SHP77 treated with DMSO at 0.1 percent for 48 hours (cell line): ENCODE measurements at regions not wholly inside any gene's neighbourhood (a gene's known extent, or its start where the extent isn't known, plus 50 kb on each side); places are given as distances from the start of the nearest gene placed in this dataset.

Experiments used
- DNase-seq: peaks from one replicate; lab custom pipeline; 2025; lab: John Stamatoyannopoulos, UW

DNA sequence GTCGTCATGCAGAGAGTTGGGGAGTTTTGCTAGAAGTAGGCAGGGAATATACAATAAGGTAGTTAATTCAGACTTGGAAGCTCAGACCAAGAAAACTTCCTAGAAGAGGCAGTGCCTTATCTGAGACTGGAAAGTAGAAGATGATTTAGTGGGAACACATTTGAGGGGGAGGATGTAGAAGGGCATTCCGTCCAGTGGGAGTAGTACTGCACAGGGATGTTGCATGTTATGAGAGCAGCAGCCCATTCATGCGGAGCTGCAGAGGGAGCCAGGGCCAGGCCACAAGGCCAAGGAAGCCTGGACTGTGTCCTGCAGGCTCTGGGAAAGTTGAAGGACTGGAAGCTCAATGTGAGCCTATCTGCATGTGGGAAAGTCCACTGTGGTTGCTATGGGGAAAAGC, 344.5 kb upstream of the EEF2KMT start:
- DNase-seq: no peak

DNA sequence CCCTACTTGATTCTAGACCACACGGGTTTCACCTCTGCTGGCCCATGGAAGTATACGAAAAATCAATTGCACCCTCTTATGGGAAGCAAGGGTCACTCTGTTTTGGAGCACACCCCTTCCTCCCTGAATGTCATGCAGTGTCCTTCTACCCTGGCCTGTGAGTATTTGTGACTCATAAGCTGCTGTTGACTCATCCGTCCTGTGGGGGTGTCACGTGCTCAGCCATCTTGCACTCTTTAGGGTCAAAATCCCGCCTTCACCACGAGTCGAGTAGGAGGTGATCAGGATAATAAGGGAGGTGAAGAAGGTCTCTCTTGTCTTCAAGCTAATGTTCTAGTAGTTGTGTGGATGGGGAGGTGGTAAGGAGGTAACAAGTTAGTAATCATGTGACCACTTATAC, 341.0 kb upstream of the EEF2KMT start:
- DNase-seq: no peak

DNA sequence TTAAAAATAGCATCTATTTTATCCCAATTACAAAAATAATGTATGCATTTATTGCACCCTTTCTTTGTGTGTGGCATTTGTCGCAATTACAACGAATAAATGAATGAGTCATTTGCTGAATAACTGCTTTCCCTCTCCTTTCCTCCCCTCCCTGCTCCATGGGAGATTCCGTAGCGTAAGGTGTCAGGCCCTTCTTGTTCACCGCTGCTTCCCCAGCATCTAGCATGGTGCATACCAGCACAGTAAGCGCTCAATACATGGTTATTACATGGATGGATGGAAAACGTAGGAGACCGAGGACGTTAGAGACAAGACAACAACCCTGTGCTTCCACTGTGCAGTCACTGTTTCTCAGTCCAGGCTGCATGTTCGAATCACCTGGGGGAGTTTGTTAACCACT, 336.0 kb upstream of the EEF2KMT start:
- DNase-seq: no peak

DNA sequence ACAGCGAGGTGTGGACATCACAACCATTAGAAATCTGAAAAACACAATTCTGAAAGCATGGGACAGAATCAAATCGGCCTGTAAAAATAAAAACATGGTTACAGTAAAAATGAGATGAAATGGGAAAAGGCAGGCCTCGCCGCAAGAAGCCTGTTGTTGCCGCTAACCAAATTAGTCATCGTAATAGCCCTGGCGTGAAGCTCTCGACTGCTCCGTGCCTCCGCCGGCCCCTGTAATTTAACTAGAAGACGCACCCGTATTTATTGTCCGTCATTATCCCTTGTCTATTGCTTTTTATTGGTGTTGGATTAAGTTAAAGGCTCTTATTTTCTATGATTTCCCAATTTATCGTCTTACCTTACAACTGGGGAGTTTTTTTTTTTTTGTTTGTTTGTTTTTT, 334.6 kb upstream of the EEF2KMT start:
- DNase-seq: no peak

DNA sequence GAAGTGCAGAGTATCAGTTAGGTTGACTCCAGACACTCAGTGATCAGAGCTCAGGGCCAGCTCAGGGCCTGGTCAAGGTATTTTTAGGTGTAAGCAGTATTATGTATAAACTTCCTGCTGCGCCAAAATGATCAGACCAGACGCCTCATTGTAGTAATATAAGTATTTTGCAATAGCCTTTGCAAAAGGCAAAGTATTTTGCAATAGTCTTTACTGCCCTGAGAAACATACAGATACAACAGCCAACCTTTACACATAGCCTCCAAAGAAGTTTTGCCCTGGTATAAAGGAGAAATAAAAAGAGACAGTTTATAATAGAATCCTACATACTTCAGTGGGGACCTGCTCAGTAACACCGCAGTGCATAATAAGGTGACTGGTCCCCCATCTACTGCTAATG, 333.0 kb upstream of the EEF2KMT start:
- no peak for DNase-seq

DNA sequence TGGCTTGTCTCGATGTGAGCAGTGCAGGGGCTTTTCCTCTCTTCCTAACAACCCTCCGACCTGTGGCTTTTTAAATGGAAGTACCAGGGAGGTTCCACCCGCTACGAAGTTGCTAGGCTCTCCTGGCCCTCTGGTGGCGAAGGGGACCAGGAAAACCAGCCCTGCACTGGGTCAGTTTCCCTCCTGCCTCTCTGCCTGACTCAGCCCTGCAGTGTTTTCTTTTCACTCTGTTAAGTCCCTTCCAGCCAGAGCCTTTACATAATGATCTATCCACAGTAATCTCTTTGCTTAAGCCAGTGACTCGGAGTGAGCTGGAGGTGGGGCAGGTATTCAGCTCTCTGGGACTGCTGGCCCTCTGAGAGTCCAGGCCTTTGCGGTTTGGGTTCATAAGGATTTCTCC, 331.3 kb upstream of the EEF2KMT start:
- no peak for DNase-seq

DNA sequence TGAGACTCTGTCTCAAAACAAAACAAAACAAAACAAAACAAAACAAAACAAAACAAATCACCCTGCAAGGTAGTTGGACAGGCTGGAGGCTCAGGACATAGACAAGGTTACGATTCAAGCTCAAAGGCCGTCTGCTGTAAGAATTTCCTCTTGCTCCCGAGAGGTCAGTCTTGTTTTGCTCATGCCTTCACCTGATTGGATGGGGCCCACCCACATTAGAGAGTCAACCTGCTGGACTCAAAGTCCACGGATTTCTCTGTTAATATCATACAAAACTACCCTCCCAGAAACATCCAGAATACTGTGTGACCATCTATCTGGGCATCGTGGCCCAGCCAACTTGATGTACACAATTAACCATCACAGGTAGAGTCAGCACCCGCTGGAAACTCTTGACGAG, 330.0 kb upstream of the EEF2KMT start:
- DNase-seq: no peak

DNA sequence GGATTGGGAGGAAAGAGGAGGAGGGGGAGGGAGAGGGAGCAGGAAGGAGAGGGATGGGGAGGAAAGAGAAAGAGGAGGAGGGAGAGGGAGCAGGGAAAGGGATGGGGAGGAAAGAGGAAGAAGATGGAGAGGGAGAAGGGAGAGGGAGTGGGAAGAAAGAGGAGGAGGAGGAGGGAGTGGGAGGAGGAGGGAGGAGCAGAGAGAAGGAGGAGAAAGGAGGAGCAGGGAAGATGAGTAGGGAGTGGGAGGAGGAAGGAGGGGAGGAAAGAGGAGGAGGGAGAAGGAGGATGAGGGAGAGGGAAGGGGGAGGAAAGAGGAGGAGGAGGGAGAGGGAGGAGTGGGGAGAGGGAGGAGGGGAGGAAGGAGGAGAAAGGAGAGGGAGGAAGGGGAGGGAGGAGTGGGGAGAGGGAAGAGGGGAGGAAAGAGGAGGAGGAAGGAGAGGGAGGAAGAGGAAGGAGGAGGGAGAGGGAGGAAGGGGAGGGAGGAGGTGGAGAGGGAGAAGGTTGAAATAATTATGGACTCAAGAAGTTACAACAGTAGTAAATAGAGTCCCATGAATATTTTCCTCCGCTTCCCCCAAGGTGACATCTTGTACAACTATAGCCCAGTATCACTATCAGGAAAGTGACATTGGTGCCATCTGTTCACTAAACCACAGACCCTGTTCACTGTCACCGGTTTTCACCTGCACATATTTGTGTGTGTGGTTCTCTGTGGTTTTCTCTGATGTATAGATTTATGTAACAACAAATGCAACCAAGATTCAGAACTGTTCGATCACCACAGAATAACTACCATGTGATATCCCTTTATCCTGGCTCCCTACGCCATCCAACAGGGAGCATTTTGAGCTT, 325.3 kb upstream of the EEF2KMT start:
- DNase-seq: no peak

DNA sequence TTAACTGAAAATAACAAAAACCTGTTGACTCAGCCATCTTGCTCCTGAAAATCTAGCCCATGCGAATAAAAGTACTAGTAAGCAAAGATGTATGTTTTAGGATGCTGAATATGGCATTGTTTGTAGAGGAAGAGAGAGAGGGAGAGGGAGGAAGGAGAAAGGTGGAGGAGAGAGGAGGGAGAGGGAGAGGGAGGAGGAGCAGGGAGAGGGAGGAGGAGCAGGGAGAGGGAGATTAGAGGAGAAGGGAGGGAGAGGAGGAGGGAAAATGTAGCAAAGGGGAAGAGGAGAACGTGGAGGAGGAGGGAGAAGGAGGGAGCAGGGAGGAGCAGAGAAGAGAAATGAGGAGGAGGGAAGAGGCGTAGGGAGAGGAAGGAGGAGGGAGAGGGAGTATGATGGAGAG, 324.5 kb upstream of the EEF2KMT start:
- no peak for DNase-seq

DNA sequence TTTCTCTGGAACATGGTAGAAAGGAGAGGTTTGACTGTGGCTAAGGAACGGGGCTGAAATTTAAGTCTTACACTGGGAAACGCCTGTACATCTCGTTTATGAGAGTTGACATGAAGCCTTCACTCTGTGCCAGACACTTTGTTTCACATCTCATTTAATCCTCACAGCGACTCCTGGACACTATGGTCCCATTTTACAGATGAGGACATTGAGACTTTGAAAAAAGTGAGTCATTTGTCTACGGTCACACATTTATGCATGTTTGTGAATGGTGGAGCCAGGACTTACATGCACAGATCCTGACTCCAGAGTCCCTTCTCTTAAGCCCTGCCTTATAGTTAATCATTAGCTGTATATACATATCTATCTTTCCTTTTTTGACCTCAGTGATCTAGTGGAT, 318.4 kb upstream of the EEF2KMT start:
- DNase-seq: no peak

DNA sequence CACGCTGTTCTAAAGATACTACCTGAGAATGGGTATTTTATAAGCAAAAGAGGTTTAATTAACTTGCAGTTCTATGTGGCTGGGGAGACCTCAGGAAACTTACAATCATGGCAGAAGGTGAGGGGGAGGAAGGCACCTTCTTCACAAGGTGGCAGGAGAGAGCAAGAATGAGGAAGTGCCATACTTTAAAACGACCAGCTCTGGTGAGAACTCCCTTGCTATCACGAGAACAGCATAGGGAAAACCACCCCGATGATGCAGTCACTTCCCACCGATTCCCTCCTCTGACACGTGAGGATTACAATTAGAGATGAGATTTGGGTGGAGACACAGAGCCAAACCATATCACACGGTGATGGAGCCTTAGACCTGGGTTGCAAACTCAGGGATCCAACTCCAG, 317.5 kb upstream of the EEF2KMT start:
- no peak for DNase-seq

DNA sequence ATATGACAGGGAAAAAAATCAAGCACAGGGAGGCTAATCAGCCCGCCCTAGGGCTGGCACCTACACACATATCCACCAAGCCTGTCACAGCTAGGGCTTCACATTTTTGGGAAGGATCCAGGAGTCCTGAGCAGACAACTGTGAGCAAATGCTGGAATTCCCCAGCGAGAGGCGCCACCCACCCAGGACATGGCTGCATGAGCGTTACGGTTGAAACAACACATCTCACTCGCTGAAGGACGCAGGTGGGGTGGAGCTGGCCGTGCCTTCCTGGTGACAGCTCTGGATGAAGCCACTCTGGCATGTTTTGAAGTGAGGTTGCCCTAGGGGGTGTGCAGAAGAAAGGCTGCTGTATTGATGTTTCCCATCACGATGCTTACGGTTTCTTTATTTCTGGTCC, 315.1 kb upstream of the EEF2KMT start:
- no peak for DNase-seq

DNA sequence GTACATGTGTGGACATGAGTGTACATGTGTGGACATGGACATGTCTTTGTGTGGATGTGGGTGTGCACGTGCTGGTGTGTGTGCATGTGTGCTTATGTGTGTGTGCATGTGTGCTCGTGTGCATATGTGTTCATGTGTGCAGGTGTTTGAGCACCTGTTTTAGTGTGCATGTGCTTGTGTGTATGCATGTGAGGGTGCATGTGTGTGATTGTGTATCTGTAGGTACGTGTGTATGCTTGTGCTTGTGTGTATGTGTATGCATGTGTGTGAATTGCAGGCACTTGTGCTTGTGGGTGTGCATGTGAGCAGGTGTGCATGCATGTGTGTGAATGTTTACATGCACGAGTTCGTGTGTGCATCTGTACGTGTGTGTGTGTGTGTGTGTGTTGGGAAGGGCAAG, 300.6 kb upstream of the EEF2KMT start:
- no peak for DNase-seq

DNA sequence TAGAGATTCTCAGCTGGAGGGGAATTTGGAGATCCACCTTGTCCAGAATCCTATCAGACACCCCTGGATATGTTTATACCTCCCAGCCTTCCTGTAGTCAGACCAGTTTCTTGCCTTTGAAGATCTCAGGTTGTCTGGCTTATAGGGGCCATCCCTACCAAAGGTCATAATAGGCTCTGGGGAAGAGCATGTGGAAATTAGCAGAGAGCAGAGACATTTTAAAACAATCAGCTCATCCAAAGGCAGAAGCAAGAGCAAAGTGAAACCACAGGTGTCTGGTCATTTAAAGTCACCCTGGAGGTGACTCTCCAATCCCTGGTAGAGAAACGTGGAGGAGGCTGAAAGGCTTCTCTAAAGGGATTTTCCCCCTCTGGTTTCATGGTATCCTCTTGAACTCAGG, 299.3 kb upstream of the EEF2KMT start:
- DNase-seq: no peak

DNA sequence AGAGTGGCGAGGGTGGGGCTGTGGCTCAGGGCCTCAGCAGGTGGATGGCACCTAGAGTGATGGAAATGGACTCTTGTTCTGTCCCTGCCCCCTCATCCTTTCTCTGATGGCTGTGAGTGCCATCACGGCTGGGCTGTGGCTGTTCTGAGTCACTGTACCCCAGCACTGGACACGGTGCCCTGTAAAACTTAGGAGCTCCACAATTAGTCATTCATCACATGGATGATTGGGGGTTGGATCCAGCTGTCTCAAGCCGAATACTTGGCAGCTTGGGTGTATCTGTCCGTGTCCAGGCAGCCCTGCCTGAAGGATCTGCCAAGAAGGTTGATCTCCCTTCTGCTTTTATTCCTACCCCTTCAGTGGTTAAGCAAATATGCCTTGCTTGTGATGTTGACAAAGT, 295.5 kb upstream of the EEF2KMT start:
- DNase-seq: no peak

DNA sequence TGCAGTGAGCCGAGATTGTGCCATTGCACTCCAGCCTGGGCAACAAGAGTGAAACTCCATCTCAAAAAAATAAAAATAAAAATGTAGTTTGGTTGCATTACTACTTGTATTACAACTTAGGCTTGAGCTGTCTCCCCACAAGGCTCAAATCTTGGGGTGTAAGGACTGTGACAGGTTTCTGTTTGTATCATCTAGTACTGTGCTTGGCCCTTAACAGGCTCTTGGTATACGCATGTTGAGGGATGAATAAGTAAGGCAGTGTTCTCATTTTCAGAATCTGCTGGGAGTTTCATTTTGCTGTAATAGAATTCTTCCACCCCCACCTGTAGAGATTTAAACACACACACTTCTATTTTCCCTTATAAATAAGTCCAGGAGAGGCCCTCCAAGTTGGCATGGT, 289.4 kb upstream of the EEF2KMT start:
- DNase-seq: no peak

DNA sequence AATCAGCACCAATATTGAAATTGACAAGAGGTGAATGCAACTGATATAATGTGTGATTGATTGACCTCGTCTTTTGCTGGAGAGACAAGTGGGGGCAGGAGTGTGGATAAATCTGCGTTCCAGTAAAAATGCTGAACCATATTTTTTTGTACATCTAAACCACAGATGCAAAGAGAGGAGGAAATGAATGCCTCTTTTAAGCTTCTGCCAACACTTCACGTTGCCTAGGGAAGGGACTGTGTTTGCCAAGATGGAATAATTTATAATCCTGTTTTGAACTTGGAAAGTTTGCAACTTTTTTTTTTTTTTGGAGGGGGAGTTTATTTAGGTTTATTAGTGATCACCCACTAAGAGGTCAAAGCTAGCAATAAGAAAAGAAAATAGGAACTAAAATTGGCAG, 288.2 kb upstream of the EEF2KMT start:
- DNase-seq: no peak

DNA sequence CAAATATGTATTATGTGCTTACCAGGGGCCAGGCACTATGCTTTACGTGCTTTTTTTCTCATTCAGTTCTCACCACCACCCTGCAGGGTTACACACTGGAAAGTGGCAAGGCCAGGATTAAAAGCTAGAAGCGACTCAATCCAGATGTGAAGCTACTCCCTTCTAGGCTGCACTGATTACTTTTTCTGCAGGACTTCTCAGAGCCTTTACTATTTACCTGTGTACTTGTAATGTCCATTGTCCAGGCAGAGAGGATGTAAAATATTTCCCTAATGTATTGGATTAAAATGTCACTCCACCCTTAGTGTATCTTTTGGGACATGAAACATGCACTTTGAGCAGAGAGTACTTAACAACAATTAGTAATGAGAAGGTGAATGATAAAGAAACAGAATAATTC, 287.5 kb upstream of the EEF2KMT start:
- DNase-seq: no peak

DNA sequence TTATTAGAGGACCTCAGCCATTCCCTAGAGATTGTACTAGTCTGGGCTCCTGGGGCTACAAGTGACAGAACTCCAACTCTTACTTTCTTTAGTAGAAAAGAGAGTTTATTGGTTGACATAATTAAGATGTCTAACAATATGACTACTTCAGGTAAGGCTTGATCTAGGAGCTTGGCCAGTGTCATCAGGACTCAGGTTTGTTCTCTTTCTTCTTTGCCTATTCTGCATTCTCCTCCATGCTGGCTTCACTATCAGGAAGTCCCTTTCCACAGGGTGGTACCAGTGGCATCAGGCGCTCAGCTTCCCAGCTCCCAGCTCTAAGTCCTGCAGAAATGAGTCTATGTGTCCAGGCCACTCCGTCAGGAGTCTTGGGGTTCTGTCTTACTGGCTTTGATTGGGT, 286.1 kb upstream of the EEF2KMT start:
- no peak for DNase-seq

DNA sequence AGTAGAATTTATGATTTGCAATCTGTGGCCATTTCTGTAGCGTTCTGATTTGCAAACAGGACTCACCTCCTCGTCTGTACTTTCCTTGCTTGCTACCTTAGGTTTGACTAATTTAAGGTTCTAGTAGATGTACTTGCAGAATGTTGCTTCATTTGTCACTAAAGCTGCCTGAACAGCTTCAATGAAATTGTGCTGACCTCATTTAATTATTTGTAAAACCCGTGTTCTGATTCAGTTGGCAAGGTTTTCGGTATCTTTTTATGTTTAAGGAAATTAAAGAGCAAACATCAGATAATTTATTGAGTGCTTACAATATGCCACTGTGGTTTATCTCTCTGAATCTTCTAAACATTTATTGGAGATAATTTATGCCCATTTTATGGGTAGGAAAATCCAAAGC, 284.9 kb upstream of the EEF2KMT start:
- no peak for DNase-seq

DNA sequence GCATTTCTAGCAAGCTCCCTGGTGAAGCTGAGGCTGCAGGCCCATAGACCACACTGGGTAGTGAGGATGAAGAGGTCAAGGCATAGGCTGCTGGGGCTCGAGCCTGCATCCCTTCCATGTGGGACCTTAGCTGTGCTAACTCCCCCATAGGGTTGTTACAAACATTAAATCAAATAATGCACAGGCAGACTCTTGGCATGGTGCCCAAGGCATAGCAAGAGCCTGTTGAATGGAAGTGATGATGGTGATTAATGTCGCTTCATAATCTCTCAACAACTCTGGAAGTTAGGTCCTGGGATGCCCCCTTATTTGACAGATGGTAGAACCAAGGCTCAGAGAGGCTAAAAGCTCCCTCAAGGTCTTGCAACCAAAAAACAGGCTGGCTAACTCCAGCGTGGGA, 283.9 kb upstream of the EEF2KMT start:
- no peak for DNase-seq

DNA sequence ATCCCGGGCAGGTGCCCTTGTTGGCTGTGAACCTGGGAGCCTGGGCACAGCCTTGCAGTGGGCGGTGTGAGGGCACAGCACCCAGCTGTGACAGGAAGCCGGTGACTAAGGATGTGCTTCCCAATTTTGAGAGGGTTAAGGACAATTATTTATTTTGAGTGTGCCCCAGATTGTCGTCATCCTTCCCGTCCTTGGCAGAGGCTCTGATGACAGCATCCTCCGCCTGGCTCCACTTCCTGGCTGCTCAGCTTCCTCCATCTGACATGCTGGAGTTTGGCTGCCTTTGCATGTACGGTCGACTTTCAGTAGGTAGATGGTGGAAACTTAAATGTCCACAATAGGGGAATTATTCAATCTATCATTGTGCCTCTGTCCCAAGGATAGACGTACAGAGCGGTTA, 282.4 kb upstream of the EEF2KMT start:
- no peak for DNase-seq

DNA sequence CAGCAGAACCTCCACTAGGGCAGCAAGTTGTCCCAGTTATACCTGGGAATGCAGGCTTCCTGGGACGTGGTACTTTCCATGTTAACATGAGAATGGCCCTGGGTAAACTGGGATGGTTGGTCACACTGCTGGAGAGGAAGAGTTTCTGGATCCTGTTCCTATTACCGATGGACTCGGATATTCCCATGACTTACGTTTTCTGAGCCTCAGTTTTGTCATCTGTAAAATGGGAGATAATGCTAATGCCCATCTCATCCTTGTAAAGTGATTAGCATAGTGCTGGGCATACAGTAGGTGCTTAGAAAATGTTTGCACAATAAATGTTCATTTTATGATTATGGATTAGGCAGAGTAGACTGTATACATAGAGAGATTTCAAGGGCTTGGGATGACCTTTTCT, 280.9 kb upstream of the EEF2KMT start:
- DNase-seq: no peak

DNA sequence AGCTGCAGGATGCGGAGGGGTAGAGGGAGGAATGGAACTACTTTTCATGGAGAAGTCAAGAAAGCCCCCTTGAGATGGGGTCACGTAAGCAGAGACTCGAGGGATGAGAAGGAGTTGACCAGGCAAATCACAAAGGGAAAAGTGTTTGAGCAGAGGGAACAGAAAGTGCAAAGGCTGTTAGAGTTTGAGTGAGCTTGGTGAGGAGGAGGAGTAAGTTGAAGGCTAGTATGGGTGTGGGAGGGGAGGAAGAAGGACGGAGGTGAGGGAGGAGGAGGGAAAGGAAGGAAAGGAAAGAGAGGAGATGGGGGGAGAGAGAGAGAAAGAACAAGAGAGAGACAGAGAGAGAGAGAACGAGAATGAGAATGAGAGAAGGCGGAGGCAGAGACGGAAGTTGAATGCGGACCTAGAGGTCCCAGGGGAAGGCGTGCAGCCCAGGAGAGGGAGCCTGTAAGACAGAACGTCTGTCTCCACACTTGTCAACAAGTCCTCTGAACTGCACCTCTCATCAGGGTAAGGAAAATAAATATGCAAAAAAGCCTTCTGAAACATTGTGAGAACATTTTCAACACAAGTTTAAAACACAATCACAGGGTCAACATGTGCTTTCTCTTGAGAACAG, 279.8 kb upstream of the EEF2KMT start:
- no peak for DNase-seq
